DOHH2 (cell line): ENCODE measurements at regions not wholly inside any gene's neighbourhood (a gene's known extent, or its start where the extent isn't known, plus 50 kb on each side); places are given as distances from the start of the nearest gene placed in this dataset.

Experiments
- H3F3A ChIP-seq: fragments of 200-600 bp; sonication (generic), shearing (Covaris generic); 2 replicates; pipeline ENCODE4 v1.6.0; 2016; ENCODE audit warnings: antibody characterized with exemption, mild to moderate bottlenecking; ENCODE audit not compliant: control insufficient read depth, insufficient read depth
- H3K27ac ChIP-seq: fragments of 200-600 bp; sonication (generic); 2 replicates; pipeline ENCODE4 v1.5.1; 2014; ENCODE audit warnings: low read depth, mild to moderate bottlenecking, low read length, moderate library complexity
- H3K27me3 ChIP-seq: fragments of 200-600 bp; sonication (generic); 2 replicates; pipeline ENCODE4 v1.6.1; 2014; ENCODE audit warnings: mild to moderate bottlenecking, low read length, mixed read lengths; ENCODE audit not compliant: control insufficient read depth
- H3K36me3 ChIP-seq: fragments of 200-600 bp; sonication (generic); 2 replicates; pipeline ENCODE4 v1.6.1; 2014; ENCODE audit warnings: mild to moderate bottlenecking, low read length, moderate library complexity, mixed read lengths; ENCODE audit not compliant: control insufficient read depth
- H3K4me1 ChIP-seq: fragments of 200-600 bp; sonication (generic); 2 replicates; pipeline ENCODE4 v1.6.1; 2014; ENCODE audit warnings: mild to moderate bottlenecking, low read length, mixed read lengths; ENCODE audit not compliant: control insufficient read depth
- H3K4me2 ChIP-seq: fragments of 200-600 bp; sonication (generic); 2 replicates; pipeline ENCODE4 v1.6.0; 2014; ENCODE audit warnings: mild to moderate bottlenecking, low read length, moderate library complexity
- H3K4me3 ChIP-seq: fragments of 200-600 bp; sonication (generic); 2 replicates; pipeline ENCODE4 v1.5.1; 2014; ENCODE audit warnings: mild to moderate bottlenecking, low read length, mixed read lengths
- H3K79me2 ChIP-seq: fragments of 200-600 bp; sonication (generic); 2 replicates; pipeline ENCODE4 v1.6.1; 2014; ENCODE audit warnings: mild to moderate bottlenecking, low read length, mixed read lengths; ENCODE audit not compliant: control insufficient read depth
- H3K9me2 ChIP-seq: fragments of 200-600 bp; sonication (generic); replicated peaks from 2 replicates; pipeline ENCODE4 v1.6.1; 2014; ENCODE audit warnings: mild to moderate bottlenecking, low read length, mixed read lengths; ENCODE audit not compliant: control insufficient read depth
- H3K9me3 ChIP-seq: fragments of 200-600 bp; sonication (generic); 2 replicates; pipeline ENCODE4 v1.6.1; 2014; ENCODE audit warnings: antibody characterized with exemption, low read length, mixed read lengths; ENCODE audit not compliant: control insufficient read depth, insufficient read depth
- H4K20me1 ChIP-seq: fragments of 200-600 bp; sonication (generic); 2 replicates; pipeline ENCODE4 v1.6.0; 2014; ENCODE audit warnings: low read depth, mild to moderate bottlenecking, antibody characterized with exemption, low read length, moderate library complexity; ENCODE audit not compliant: control insufficient read depth, insufficient read depth
- EZH2phosphoT487 ChIP-seq: fragments of 200-600 bp; sonication (generic); IDR thresholded peaks from 2 replicates; pipeline ENCODE4 v1.6.1; 2017; ENCODE audit warnings: borderline replicate concordance, mild to moderate bottlenecking, antibody characterized with exemption, low read length, moderate library complexity, mixed read lengths
- TF ChIP-seq, protein P1 (sequence below): fragments of 200-600 bp; sonication (generic); IDR thresholded peaks from one replicate; pipeline ENCODE4 v1.5.1; 2014; ENCODE audit warnings: antibody characterized with exemption, mild to moderate bottlenecking, low read depth, low read length; ENCODE audit not compliant: poor library complexity, severe bottlenecking

DNA sequence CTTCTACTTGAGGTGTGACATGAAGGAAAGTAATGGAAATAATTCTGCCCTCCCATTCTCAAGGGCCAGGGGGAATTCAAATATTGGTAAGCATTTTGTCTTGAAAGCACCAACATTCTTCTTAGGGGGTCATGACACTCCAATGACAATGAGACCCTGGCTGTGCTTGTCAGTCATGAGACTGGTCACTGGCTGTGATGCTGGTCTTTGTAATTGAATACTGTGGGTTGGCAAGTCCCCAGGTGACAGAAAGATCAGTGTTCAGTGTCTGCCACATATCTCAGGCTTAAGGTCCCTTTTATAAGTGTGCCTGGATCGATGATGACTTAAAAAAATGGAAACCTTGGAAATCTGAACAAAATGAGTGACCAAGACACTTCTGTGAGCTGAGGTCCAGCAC is 151.4 kb downstream of the SNRPN start:
- no peaks in the 10 kb centered on the region for H4K20me1 ChIP-seq
- H3K27me3 ChIP-seq: no peaks in the 10 kb centered on the region
- H3K36me3 ChIP-seq: 0 out of 2 replicates have a peak, but pooled peaks cover 3% of the 10 kb centered on the region
- no peaks in the 10 kb centered on the region for H3F3A ChIP-seq
- no peak overlapping the region for H3K4me3 ChIP-seq
- H3K79me2 ChIP-seq: no peaks in the 10 kb centered on the region
- no peaks in the 10 kb centered on the region for H3K9me2 ChIP-seq
- no peak for TF ChIP-seq EZH2phosphoT487
- TF ChIP-seq, protein P1, sequence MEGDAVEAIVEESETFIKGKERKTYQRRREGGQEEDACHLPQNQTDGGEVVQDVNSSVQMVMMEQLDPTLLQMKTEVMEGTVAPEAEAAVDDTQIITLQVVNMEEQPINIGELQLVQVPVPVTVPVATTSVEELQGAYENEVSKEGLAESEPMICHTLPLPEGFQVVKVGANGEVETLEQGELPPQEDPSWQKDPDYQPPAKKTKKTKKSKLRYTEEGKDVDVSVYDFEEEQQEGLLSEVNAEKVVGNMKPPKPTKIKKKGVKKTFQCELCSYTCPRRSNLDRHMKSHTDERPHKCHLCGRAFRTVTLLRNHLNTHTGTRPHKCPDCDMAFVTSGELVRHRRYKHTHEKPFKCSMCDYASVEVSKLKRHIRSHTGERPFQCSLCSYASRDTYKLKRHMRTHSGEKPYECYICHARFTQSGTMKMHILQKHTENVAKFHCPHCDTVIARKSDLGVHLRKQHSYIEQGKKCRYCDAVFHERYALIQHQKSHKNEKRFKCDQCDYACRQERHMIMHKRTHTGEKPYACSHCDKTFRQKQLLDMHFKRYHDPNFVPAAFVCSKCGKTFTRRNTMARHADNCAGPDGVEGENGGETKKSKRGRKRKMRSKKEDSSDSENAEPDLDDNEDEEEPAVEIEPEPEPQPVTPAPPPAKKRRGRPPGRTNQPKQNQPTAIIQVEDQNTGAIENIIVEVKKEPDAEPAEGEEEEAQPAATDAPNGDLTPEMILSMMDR: no peak
- no peak overlapping the region for H3K27ac ChIP-seq
- H3K9me3 ChIP-seq: peaks cover 3% of the 10 kb centered on the region; the same call in 1 of the 2 replicates
- no peaks in the 10 kb centered on the region for H3K4me1 ChIP-seq
- no peak overlapping the region for H3K4me2 ChIP-seq

DNA sequence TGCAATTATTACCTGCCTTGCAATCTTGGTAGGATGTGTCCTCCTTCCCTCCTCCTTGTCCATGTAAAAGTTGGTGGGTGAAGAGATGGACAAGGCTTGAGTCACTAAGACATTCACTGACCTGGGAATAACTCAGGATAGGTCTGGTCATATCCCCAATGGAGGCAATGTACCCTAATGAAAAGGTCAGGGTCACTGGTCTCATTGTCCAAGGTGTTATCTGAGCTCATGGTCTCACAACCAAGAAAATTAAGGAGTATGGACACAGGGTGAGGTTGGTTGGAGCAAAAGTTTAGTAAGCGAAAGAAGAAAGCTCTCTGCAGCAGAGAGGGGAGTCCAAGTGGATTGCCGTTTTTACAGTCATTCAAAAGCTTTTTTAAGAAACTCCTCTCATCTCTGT is 179.0 kb downstream of the SNRPN start:
- Histone ChIP-seq H3K4me3 (no peak overlapping the region), H3K4me2 (no peak overlapping the region), H3K27ac (no peak overlapping the region), H3K27me3 (no peaks in the 10 kb centered on the region), H3K36me3 (no peaks in the 10 kb centered on the region), H3F3A (no peaks in the 10 kb centered on the region), H3K9me2 (no peaks in the 10 kb centered on the region), H3K9me3 (no peaks in the 10 kb centered on the region), H4K20me1 (no peaks in the 10 kb centered on the region), H3K4me1 (no peaks in the 10 kb centered on the region), H3K79me2 (no peaks in the 10 kb centered on the region)
- TF ChIP-seq EZH2phosphoT487: no peak
- TF ChIP-seq, protein P1: no peak

DNA sequence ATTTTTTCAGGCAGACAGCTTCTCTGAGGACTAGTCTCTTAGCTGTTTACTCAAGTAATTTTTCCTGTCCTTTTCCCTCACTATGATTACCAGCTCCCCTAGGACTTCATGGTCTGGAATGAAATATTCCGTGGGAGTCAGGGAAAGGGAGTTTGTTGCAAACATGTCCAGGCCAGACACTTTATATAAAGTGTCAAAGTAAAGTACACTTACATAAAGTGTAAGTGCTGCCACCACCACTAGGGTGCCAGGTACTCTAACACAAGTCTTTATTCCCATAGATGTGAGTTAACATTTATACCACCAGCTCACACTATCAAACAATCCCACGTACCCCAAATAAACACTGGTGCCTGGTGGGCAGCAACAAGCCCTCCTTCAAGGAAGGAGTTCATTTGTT is 179.8 kb downstream of the SNRPN start:
- Histone ChIP-seq H3K4me2 (no peak overlapping the region), H4K20me1 (no peaks in the 10 kb centered on the region), H3F3A (no peaks in the 10 kb centered on the region), H3K27ac (no peak overlapping the region), H3K9me3 (no peaks in the 10 kb centered on the region), H3K27me3 (no peaks in the 10 kb centered on the region), H3K36me3 (no peaks in the 10 kb centered on the region), H3K79me2 (no peaks in the 10 kb centered on the region), H3K4me3 (no peak overlapping the region), H3K9me2 (no peaks in the 10 kb centered on the region), H3K4me1 (no peaks in the 10 kb centered on the region)
- TF ChIP-seq, protein P1: peak; percentile 39
- TF ChIP-seq EZH2phosphoT487: no peak

DNA sequence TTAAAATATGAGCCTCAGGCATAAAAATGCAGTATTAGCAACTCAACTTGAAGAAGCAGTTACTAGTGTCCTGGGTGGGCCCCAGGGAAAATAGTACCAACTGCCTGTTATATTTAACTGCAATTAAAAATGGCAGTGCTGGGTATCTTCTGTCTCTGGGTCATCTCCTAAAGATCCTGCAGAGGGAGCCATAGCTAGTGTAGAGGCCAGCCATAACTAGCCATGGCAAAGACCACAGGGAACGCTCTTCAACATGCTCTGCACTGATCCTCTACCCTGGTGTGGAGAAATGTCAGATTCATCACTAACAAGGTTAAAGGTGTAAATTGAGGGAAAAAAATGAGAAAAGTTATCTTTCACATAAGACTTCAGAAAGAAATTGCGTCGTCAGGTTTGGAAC is 181.3 kb downstream of the SNRPN start:
- H3K9me3 ChIP-seq: no peaks in the 10 kb centered on the region
- H3K27me3 ChIP-seq: no peaks in the 10 kb centered on the region
- H3K4me3 ChIP-seq: no peak overlapping the region
- H3K4me2 ChIP-seq: no peak overlapping the region
- H3K36me3 ChIP-seq: no peaks in the 10 kb centered on the region
- no peaks in the 10 kb centered on the region for H4K20me1 ChIP-seq
- no peaks in the 10 kb centered on the region for H3K4me1 ChIP-seq
- no peaks in the 10 kb centered on the region for H3K79me2 ChIP-seq
- no peaks in the 10 kb centered on the region for H3K9me2 ChIP-seq
- H3F3A ChIP-seq: no peaks in the 10 kb centered on the region
- H3K27ac ChIP-seq: no peak overlapping the region
- TF ChIP-seq EZH2phosphoT487: no peak
- TF ChIP-seq, protein P1: peak; percentile 44
